ENCODE measurements at regions not wholly inside any gene's neighbourhood (a gene's known extent, or its start where the extent isn't known, plus 50 kb on each side); places are given as distances from the start of the nearest gene placed in this dataset.
A peak's percentile ranks its signal among the peaks of the same experiment; 100 is the strongest.
"Not testable (repeated sequence)": the region's sequence is repeated elsewhere in the genome, so short reads cannot be mapped to it uniquely, and the experiment has no call there.

DNA sequence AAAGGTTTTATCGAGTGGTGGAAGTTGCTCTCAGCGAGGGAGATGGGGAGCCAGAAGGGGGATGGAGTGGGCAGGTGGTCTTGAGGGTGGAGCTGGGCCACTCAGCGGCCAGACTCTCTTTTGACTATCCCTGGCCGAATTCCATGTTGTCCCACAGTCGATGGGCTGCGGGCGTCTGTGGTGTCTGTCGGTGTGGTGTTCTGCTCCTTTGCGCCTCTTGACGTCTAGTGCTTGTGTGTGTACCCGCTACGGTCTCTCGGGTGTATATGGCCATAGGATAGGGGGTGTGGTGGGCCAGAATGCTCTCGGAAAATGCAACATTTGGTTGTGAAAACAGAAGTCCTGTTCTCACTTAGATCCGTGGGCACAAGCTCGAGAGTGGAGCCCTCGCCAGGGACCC is 297.0 kb downstream of the CGGBP1 start:
- Histone ChIP-seq H3K9me3 (no peaks in the 10 kb centered on the region), H3K27me3 (no peaks in the 10 kb centered on the region), H3K36me3 (no peaks in the 10 kb centered on the region), H3K27ac (no peak overlapping the region), H3K4me3 (no peak overlapping the region), H3K4me1 (no peaks in the 10 kb centered on the region)
- TF ChIP-seq CTCF (IDR thresholded peaks at IDR 0.05) (no peak), POLR2A (IDR thresholded peaks at IDR 0.05) (no peak), EP300 (IDR thresholded peaks at IDR 0.05) (no peak), POLR2AphosphoS5 (IDR thresholded peaks at IDR 0.05) (no peak)
- peak in 1 of 2 donors; percentile 6 for DNase-seq
- WGBS, 2 donors = 94 to 97% methylated on average over 16 to 17 of the region's 17 CpGs
- peak in 1 of 2 donors; percentile 46 for ATAC-seq (ENCODE audit: low FRiP score in 2 of 2)

DNA sequence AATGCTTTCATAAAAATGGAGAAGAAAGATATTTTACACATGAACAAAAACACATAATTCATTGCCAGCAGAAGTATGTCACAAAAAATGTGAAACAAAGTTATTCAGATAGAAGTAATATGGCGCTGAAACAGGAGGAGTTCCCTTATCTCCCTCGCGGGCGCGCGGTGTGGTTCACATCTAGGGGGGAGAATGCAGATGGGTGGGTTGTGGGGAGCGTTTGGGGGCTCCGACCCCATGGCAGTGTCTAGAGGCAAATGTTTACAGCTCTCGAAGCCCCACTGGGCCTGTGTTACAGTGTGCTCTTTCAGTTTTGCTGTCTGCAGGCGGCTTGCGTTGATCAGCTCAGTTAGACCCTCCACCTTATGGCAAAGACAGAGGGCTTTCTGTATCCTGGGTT is 297.5 kb downstream of the CGGBP1 start:
- DNase-seq (peak in 1 of 2 donors; percentile 10), ATAC-seq (ENCODE audit: low FRiP score in 2 of 2) (peak in 1 of 2 donors; percentile 57)
- 95% methylated on average over 11 of the region's 11 CpGs for WGBS, 2 donors
- Histone ChIP-seq H3K27me3 (no peaks in the 10 kb centered on the region), H3K4me3 (no peak overlapping the region), H3K36me3 (no peaks in the 10 kb centered on the region), H3K4me1 (no peaks in the 10 kb centered on the region), H3K27ac (no peak overlapping the region), H3K9me3 (no peaks in the 10 kb centered on the region)
- TF ChIP-seq CTCF (IDR thresholded peaks at IDR 0.05) (no peak), POLR2A (IDR thresholded peaks at IDR 0.05) (no peak), EP300 (IDR thresholded peaks at IDR 0.05) (no peak), POLR2AphosphoS5 (IDR thresholded peaks at IDR 0.05) (no peak)

DNA sequence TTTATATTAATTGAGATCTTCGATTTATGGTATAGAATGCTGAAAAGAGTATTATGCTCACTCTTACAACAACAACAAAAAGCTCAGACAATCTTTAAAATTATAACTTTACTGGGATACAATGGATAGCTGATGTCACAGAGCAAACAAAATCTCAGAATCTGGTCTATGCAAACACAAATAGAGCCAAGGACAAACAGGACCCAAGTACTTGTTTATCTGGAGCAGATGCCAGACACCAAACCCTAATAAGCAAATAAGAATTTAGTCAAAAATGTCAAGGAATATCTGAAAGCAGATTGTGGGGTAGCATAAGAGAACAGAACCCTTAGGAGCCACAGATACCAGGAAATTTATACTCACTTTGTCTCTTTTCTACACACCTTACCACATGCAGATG is 302.2 kb downstream of the CGGBP1 start:
- H3K36me3 ChIP-seq = no peaks in the 10 kb centered on the region
- no peaks in the 10 kb centered on the region for H3K27me3 ChIP-seq
- WGBS, 2 donors = 80 to 81% methylated on average over 1 of the region's 1 CpG
- H3K9me3 ChIP-seq = no peaks in the 10 kb centered on the region
- H3K27ac ChIP-seq = no peak overlapping the region
- DNase-seq (no peak), ATAC-seq (ENCODE audit: low FRiP score in 2 of 2) (no peak)
- no peak overlapping the region for H3K4me3 ChIP-seq
- no peak for TF ChIP-seq POLR2AphosphoS5 (IDR thresholded peaks at IDR 0.05)
- no peak for TF ChIP-seq CTCF (IDR thresholded peaks at IDR 0.05)
- H3K4me1 ChIP-seq = no peaks in the 10 kb centered on the region

GRCh38 chr3:87755852-87756251 is 303.0 kb downstream of the CGGBP1 start:
- Histone ChIP-seq H3K36me3 (no peaks in the 10 kb centered on the region), H3K27me3 (no peaks in the 10 kb centered on the region), H3K4me3 (no peak overlapping the region), H3K9me3 (no peaks in the 10 kb centered on the region), H3K4me1 (no peaks in the 10 kb centered on the region), H3K27ac (no peak overlapping the region)
- ATAC-seq (ENCODE audit: low FRiP score in 2 of 2) (no peak), DNase-seq (no peak)
- TF ChIP-seq POLR2A (IDR thresholded peaks at IDR 0.05) (no peak), EP300 (IDR thresholded peaks at IDR 0.05) (no peak), CTCF (IDR thresholded peaks at IDR 0.05) (no peak), POLR2AphosphoS5 (IDR thresholded peaks at IDR 0.05) (no peak)

DNA sequence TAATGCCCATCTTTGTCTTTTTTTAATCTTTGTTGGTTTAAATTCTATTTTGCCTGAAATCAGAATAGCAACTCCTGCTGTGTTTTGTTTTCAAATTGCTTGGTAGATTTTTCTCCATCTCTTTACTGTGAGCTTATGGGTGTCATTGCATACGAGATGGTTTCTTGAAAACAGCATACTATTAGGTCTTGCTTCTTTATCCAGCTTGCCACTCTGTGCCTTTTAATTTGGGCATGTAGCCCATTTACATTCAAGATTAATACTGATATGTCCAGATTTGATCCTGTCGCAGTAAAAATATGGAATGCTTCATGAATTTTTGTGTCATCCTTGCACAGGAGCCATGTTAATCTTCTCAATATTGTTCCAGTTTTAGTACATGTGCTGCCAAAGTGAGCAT is 316.6 kb downstream of the CGGBP1 start:
- no peak for DNase-seq
- Histone ChIP-seq H3K27ac (no peak overlapping the region), H3K4me1 (no peaks in the 10 kb centered on the region), H3K27me3 (no peaks in the 10 kb centered on the region), H3K4me3 (no peak overlapping the region), H3K36me3 (no peaks in the 10 kb centered on the region), H3K9me3 (peaks cover 0 to 24% (median 0%) of the 10 kb centered on the region in 4 donors)
- no peak for TF ChIP-seq POLR2AphosphoS5 (IDR thresholded peaks at IDR 0.05)
- no peak for TF ChIP-seq EP300 (IDR thresholded peaks at IDR 0.05)
- TF ChIP-seq CTCF (IDR thresholded peaks at IDR 0.05) = no peak
- no peak for ATAC-seq (ENCODE audit: low FRiP score in 2 of 2)
- 95 to 98% methylated on average over 2 of the region's 2 CpGs for WGBS, 2 donors

GRCh38 chr3:87740894-87741293 is 317.9 kb downstream of the CGGBP1 start:
- ATAC-seq (ENCODE audit: low FRiP score in 2 of 2); H3K4me3 ChIP-seq; H3K4me1 ChIP-seq; H3K36me3 ChIP-seq; H3K27ac ChIP-seq; DNase-seq; H3K27me3 ChIP-seq: not testable (repeated sequence)
- WGBS, 2 donors = 71 to 95% methylated on average over 1 of the region's 1 CpG
- peaks cover 0 to 24% (median 0%) of the 10 kb centered on the region in 4 donors for H3K9me3 ChIP-seq

DNA sequence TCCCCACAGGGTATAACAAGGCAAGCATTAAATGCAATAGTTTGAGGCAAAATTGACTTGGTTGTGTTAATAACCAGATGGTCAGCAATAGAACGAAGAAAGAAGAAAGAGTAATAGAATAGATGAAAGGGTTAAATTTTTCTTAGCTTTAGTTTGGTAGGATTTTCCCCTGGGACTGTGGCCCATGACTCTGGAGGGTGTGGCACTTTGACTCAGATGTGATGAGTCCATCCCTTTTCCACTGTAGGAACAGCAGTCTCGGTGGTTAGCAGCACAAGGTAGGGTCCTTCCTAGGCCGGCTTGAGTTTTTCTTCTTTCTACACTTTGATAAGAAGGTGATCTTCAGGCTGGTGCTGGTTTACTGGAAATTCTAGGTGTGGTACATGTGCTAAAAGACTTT is 321.0 kb downstream of the CGGBP1 start:
- H3K4me1 ChIP-seq; H3K36me3 ChIP-seq; H3K27ac ChIP-seq; ATAC-seq (ENCODE audit: low FRiP score in 2 of 2); H3K27me3 ChIP-seq; DNase-seq; H3K4me3 ChIP-seq: not testable (repeated sequence)
- 70 to 82% methylated on average over 3 of the region's 3 CpGs for WGBS, 2 donors
- peaks cover 0 to 24% (median 0%) of the 10 kb centered on the region in 4 donors for H3K9me3 ChIP-seq
